K562 (cell line): ENCODE measurements at regions not wholly inside any gene's neighbourhood (a gene's known extent, or its start where the extent isn't known, plus 50 kb on each side); places are given as distances from the start of the nearest gene placed in this dataset.

Experiments used
- MAZ ChIP-seq, 2 experiments: fragments of 450-650 bp in 1 of 2; sonication (generic) in 1 of 2; formaldehyde crosslinking; IDR thresholded peaks in 1 of 2; conservative IDR thresholded peaks in 1 of 2; 2 replicates each; pipeline versions ENCODE4 v1.4.0 to v1.5.0; 2020; ENCODE audit warnings: mild to moderate bottlenecking in 1 of 2, missing genetic modification reagents in 1 of 2
- ZBTB17 ChIP-seq: fragments of 450-650 bp; formaldehyde crosslinking; IDR thresholded peaks from 2 replicates; pipeline ENCODE4 v1.4.0; 2020; ENCODE audit warnings: mild to moderate bottlenecking
- ZNF133 ChIP-seq: fragments of 250-450 bp; sonication (Bioruptor Pico); IDR thresholded peaks from 2 replicates; pipeline ENCODE4 v1.4.0; 2020; ENCODE audit warnings: mild to moderate bottlenecking
- ZNF644 ChIP-seq: fragments of 200-800 bp; sonication (Bioruptor generic); IDR thresholded peaks from 2 replicates; pipeline ENCODE4 v1.6.1; 2016; ENCODE audit warnings: low read depth, missing genetic modification characterization, missing compliant biosample characterization
- TF ChIP-seq, protein P1 (sequence below): fragments of 450-650 bp; IDR thresholded peaks from 2 replicates; pipeline ENCODE4 v1.6.1; 2014; ENCODE audit warnings: low read depth, mild to moderate bottlenecking, moderate library complexity, borderline replicate concordance

GRCh38 chr5:135671966-135672365 lies 93.2 kb upstream of the CXCL14 start:
- no peak for TF ChIP-seq ZNF133 (CRISPR knock-in tag)
- TF ChIP-seq, protein P1, sequence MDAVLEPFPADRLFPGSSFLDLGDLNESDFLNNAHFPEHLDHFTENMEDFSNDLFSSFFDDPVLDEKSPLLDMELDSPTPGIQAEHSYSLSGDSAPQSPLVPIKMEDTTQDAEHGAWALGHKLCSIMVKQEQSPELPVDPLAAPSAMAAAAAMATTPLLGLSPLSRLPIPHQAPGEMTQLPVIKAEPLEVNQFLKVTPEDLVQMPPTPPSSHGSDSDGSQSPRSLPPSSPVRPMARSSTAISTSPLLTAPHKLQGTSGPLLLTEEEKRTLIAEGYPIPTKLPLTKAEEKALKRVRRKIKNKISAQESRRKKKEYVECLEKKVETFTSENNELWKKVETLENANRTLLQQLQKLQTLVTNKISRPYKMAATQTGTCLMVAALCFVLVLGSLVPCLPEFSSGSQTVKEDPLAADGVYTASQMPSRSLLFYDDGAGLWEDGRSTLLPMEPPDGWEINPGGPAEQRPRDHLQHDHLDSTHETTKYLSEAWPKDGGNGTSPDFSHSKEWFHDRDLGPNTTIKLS = no peak
- TF ChIP-seq MAZ (CRISPR knock-in tag; conservative IDR thresholded peaks at IDR 0.05 in 1 of 2, IDR thresholded peaks at IDR 0.05 in 1 of 2) = no peak
- no peak for TF ChIP-seq ZBTB17 (CRISPR knock-in tag)
- no peak for TF ChIP-seq ZNF644 (tag)
